HEK293T (cell line): ENCODE measurements at regions not wholly inside any gene's neighbourhood (a gene's known extent, or its start where the extent isn't known, plus 50 kb on each side); places are given as distances from the start of the nearest gene placed in this dataset.

ENCODE experiments used
- BHLHE40 ChIP-seq: fragments of 450-650 bp; IDR thresholded peaks from 2 replicates; pipeline ENCODE4 v1.6.1; 2016; ENCODE audit warnings: mild to moderate bottlenecking, moderate library complexity, borderline replicate concordance
- CTBP1 ChIP-seq: fragments of 450-650 bp; IDR thresholded peaks from 2 replicates; pipeline ENCODE4 v1.6.1; 2016; ENCODE audit warnings: borderline replicate concordance
- FOXA1 ChIP-seq: fragments of 450-650 bp; IDR thresholded peaks from 2 replicates; pipeline ENCODE4 v1.6.1; 2016; ENCODE audit warnings: mild to moderate bottlenecking
- FOXK2 ChIP-seq: fragments of 450-650 bp; IDR thresholded peaks from 2 replicates; pipeline ENCODE4 v1.6.1; 2016; ENCODE audit warnings: mild to moderate bottlenecking
- SP1 ChIP-seq: fragments of 450-650 bp; IDR thresholded peaks from 2 replicates; pipeline ENCODE4 v1.6.1; 2017
- TF ChIP-seq, protein P1 (sequence below): fragments of 450-650 bp; IDR thresholded peaks from 2 replicates; pipeline ENCODE4 v1.6.1; 2016

DNA sequence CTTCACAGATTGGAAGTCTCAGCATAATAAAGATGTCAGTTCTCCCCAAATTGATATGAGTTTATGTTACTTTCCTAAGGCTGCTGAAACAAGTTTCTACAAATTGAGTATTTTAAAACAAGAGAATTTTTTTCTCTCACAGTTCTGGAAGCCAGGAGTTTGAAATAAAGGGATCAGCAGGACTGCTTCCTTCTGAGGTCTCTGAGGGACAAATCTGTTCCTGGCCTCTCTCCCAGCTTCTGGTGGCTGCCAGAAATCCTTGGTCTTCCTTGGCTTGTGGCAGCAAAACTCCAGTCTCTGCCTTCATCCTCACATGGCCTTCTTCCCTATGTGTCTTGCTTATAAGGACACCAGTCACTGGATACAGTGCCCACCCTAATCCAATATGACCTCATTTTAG lies 136.1 kb downstream of the TFAP2A start:
- TF ChIP-seq SP1 (no peak), FOXA1 (no peak), FOXK2 (no peak), CTBP1 (no peak), BHLHE40 (no peak)
- TF ChIP-seq, protein P1, sequence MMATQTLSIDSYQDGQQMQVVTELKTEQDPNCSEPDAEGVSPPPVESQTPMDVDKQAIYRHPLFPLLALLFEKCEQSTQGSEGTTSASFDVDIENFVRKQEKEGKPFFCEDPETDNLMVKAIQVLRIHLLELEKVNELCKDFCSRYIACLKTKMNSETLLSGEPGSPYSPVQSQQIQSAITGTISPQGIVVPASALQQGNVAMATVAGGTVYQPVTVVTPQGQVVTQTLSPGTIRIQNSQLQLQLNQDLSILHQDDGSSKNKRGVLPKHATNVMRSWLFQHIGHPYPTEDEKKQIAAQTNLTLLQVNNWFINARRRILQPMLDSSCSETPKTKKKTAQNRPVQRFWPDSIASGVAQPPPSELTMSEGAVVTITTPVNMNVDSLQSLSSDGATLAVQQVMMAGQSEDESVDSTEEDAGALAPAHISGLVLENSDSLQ: no peak
